ENCODE measurements at regions not wholly inside any gene's neighbourhood (a gene's known extent, or its start where the extent isn't known, plus 50 kb on each side); places are given as distances from the start of the nearest gene placed in this dataset.
A peak's percentile ranks its signal among the peaks of the same experiment; 100 is the strongest.

DNA sequence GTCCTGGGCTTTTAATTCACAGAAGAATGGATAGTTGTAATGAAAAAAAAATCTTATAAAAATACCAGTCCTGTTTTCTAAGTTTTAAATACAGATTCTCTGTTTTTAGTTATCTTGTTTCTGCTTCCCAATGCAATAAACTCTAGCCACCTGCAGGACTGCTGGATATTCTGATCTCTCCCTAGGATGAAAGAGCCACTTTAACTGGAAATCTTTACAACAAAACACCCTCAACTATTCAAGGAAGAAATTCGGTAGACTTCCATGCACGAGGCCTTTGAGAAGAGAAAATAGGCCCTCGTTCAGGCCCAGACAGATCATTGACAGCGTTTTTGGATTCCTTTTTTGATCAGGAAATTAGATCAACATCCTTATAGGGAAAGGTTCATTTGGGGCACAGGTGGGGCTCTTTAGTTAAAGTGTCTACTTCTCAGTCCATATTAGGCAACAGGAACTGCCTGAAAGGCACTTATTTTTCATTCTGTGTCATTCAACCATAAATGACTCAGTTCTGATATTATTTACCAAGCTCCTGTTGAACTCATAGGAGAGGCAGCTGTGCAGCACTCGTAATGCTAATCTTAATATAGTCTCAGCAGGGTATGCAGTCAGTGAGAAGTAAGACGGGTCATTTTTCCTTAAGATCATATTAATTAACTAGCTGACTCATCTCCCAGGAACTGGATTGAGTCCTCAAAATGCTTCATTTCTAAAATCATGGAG lies 71.1 kb upstream of the ERRFI1 start:
- Mint-ChIP-seq H3K36me3 (ENCODE audit: low read depth) (peaks cover 3% of the 10 kb centered on the region), H3K4me3 (no peak overlapping the region), H3K9me3 (no peaks in the 10 kb centered on the region), H3K27ac (peak overlapping the region; percentile 37), H3K4me1 (peaks cover 21% of the 10 kb centered on the region), H3K27me3 (peaks cover 4% of the 10 kb centered on the region)
- CTCF ChIA-PET = interaction anchor here (1.0 kb wide), 1 partner anchor 9 kb away, joined by 3 read pairs; no protein-coding TSS in a partner anchor
- no peak for DNase-seq
- POLR2A ChIA-PET = no interaction called here

DNA sequence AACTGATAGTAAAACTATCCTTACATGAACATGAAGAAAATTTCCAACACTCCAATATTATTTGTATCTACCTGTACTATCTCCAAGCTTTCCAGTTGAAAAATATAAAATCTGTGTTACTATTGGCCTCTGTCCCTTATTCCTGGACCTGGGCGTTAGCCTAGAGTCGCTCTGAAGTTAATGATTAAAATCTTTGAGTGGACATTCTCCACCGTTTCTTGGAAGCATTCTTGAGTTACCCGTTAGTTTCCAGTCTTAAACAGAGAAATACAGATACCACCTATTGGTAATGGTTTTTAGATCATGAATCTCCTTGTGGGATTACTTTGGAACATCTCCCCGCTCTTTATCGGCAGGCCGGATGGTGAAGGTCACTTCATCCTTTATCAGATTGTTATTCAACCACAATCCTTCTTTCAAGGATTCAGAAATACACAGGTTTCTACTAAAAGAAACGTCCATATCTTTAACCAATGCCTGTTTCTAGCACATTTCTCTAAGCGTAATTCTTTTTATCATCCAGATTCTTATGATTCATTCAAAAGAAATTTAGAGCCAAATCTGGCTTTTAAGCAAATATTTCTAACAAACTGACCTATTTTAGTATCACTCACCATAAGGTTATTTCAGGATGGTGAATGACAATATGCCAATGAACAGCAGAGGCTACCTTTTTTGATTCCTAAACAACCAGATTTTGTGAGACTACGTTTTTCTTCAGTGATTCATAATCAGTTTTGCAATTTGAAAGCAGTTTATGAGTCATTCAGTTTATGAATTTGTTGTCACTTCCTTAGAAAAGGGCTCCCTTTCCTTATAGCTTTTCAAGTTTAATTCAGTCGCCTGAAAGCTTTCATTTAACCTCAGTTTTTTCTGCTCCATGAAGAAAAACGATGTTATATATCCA lies 70.2 kb upstream of the ERRFI1 start:
- ChIA-PET CTCF (no interaction called here), POLR2A (no interaction called here)
- Mint-ChIP-seq H3K36me3 (ENCODE audit: low read depth) (peaks cover 3% of the 10 kb centered on the region), H3K9me3 (no peaks in the 10 kb centered on the region), H3K27ac (peak overlapping the region; percentile 10), H3K4me1 (peaks cover 21% of the 10 kb centered on the region), H3K4me3 (no peak overlapping the region), H3K27me3 (peaks cover 1% of the 10 kb centered on the region)
- no peak for DNase-seq

DNA sequence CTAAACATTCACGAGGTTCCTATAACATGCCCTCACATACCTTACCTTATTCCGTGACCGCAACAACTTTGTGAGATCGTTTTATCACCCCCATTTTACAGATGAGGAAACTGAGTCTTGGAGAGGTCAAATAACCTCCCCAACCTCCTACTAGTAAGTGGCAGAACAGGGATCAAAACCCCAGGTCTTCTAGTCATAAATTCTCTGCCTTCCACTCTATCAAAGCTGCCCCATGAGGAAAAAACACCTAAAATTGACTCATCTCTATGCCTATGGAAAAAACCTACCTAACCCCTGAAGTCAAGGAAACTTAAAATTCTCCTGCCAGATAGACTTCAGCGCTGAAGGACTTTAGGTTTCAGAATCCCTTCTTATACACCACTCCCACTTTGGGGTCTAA lies 69.5 kb upstream of the ERRFI1 start:
- Mint-ChIP-seq H3K4me3 (no peak overlapping the region), H3K27ac (no peak overlapping the region)

DNA sequence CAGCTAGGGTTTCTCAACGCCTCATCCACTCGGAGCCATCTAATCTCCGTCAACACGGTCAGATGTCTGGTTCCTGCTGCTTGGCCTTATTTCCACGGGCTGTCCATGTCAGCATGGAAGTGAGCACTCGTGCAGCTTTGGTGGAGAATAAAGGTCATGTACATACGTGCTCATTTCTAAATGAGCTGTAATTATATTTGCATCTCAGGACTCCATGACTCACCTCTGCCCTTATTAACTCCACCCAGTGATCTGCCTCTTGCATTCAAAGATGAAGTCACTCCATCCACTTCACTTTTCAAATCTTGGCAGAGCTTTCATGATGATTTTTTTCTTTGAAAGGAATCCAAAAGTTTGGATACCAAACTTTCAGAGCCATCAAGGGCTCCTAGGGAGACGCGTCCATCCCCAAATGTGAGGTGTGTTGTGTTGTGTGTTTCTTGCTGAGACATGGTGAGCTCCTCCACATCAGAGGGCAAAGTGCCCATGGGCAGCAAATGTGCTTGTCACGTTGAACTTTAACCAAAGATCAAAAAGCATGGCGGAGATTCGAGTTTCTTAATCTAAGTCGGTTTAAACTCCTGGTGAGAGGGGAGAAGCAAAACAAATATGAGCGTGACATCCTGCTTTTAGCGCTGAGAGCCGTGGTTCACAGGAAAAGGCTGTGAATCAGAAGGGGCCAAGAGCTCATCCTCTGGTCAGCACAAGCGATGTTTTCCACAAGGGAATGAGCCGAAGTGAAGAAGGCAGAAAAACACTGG lies 68.6 kb upstream of the ERRFI1 start:
- H3K4me3 Mint-ChIP-seq = no peak overlapping the region
- H3K9me3 Mint-ChIP-seq = no peaks in the 10 kb centered on the region
- no peaks in the 10 kb centered on the region for H3K27me3 Mint-ChIP-seq
- peaks cover 30% of the 10 kb centered on the region for H3K4me1 Mint-ChIP-seq
- no peak for DNase-seq
- peaks cover 3% of the 10 kb centered on the region for H3K36me3 Mint-ChIP-seq (ENCODE audit: low read depth)
- POLR2A ChIA-PET = no interaction called here
- H3K27ac Mint-ChIP-seq = no peak overlapping the region
- CTCF ChIA-PET = interaction anchor here (1.4 kb wide), 1 partner anchor 19 kb away, joined by 5 read pairs; no protein-coding TSS in a partner anchor

More for the DNA sequence above, 69.5 kb upstream of the ERRFI1 start:
- DNase-seq = no peak
- Mint-ChIP-seq H3K4me1 (peaks cover 23% of the 10 kb centered on the region), H3K9me3 (no peaks in the 10 kb centered on the region), H3K27me3 (no peaks in the 10 kb centered on the region), H3K36me3 (ENCODE audit: low read depth) (peaks cover 3% of the 10 kb centered on the region)
- POLR2A ChIA-PET = no interaction called here
- CTCF ChIA-PET = interaction anchor here (1.4 kb wide), 1 partner anchor 20 kb away, joined by 5 read pairs; no protein-coding TSS in a partner anchor

DNA sequence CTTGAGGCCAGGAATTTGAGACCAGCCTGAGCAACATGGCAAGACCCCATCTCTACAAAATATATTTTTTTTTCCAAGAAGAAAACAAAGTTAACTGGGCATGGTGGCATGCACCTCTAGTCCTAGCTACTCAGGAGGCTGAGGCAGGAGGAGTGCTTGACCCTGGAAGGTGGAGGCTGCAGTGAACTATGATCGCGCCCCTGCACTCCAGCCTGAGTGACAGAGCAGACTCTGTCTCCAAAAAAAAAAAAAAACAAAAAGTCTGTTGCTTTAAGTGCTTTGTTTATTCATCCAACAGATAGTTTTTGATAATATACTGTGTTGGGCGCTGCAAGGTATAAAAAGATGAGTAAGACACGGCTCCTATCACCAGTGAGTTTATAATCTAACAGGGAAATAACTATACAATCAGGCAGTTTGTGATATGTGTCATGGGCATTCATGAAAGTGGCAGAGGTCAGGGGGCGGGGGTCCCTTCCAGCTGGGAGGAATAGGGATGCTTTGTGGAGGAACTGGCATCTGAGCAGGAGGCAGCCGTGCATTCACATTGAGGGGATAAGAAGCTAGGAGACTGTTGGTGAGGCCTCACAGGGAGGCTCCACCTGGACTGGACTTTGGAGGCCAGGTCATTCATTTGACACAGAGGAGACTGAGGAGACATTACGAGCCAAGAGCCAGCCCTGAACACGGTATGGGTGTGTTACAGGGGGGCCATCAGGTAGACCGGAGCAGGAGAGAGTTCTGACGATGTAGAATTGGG lies 67.3 kb upstream of the ERRFI1 start:
- no peak for DNase-seq
- Mint-ChIP-seq H3K9me3 (no peaks in the 10 kb centered on the region), H3K4me1 (peaks cover 34% of the 10 kb centered on the region), H3K36me3 (ENCODE audit: low read depth) (peaks cover 3% of the 10 kb centered on the region), H3K27me3 (no peaks in the 10 kb centered on the region), H3K4me3 (no peak overlapping the region), H3K27ac (no peak overlapping the region)
- POLR2A ChIA-PET = no interaction called here
- CTCF ChIA-PET = interaction anchor here (0.7 to 1.1 kb wide), 2 partner anchors 133 to 315 kb away, joined by 4 read pairs; no protein-coding TSS in a partner anchor

DNA sequence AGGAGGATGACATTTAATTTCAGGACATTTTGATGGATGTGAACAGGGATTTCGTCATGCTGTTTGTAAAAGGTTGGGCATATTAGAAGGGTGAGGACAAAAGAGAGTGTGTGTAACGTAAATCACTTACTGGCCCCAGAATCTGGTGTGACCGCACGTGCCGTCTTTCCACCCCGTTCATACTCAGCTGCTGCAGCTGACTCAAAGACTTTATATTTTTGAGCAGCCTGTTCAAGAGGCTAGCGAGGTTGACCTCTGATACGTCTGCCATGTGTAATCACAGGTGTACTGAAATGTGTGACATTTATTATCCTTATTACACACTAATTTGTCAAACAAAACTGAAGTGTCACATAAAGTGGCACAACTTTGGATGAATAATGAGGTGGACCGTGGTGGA lies 66.5 kb upstream of the ERRFI1 start:
- Mint-ChIP-seq H3K4me1 (peaks cover 30% of the 10 kb centered on the region), H3K36me3 (ENCODE audit: low read depth) (peaks cover 3% of the 10 kb centered on the region), H3K27me3 (no peaks in the 10 kb centered on the region), H3K4me3 (no peak overlapping the region), H3K9me3 (no peaks in the 10 kb centered on the region), H3K27ac (no peak overlapping the region)
- ChIA-PET CTCF (interaction anchor here (0.7 to 1.1 kb wide), 2 partner anchors 134 to 315 kb away, joined by 4 read pairs; no protein-coding TSS in a partner anchor), POLR2A (no interaction called here)
- DNase-seq = no peak

DNA sequence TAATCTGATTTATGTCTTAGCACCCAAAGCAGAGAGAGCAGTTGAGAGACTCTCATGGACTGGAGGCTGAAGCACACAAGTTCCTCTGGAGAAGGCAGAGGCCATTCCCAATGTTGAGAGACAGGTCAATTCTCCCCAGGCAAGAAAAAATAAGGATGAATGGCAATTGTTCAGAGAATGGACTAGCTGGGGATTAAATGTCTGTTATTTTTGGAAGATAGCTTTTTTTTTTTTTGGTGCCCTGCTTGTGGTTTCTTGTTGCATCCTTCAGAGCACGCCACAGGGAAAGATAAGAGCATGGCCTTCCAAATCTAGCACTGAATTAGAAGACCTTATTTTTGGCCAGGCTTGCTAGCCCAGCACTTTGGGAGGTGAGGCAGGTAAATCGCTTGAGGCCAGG lies 65.6 kb upstream of the ERRFI1 start:
- Mint-ChIP-seq H3K4me3 (no peak overlapping the region), H3K27me3 (peaks cover 4% of the 10 kb centered on the region), H3K36me3 (ENCODE audit: low read depth) (peaks cover 3% of the 10 kb centered on the region), H3K4me1 (peaks cover 20% of the 10 kb centered on the region), H3K9me3 (no peaks in the 10 kb centered on the region), H3K27ac (no peak overlapping the region)
- DNase-seq = no peak
- ChIA-PET CTCF (interaction anchor here (0.5 kb wide), 1 partner anchor 60 kb away, joined by 3 read pairs; no protein-coding TSS in a partner anchor), POLR2A (no interaction called here)

DNA sequence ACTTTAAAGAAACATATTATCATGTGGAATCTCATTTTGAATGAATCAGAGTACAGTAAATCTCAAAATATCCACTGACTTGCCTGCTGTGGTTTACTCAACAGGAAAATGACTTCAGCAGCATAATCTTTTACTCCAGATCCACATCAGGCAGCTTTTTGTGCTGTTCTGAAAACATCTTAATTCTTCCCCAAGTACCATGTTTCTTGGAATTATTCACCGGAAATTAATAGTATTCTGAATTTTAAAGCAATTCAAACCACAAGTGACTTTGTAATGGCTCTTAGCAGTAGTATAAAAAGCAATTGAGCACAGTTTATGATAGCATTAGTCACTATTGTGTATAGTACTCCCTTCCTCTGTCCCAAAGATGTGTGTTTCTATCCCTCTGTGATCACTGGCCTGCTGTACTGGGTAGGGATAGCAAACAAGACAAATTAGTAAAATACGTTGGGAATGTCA lies 64.2 kb upstream of the ERRFI1 start:
- CTCF ChIA-PET = no interaction called here
- H3K27ac Mint-ChIP-seq = no peak overlapping the region
- no peak overlapping the region for H3K4me3 Mint-ChIP-seq
- peaks cover 3% of the 10 kb centered on the region for H3K36me3 Mint-ChIP-seq (ENCODE audit: low read depth)
- no peak for DNase-seq
- H3K9me3 Mint-ChIP-seq = no peaks in the 10 kb centered on the region
- H3K27me3 Mint-ChIP-seq = peaks cover 9% of the 10 kb centered on the region
- POLR2A ChIA-PET = no interaction called here
- peaks cover 13% of the 10 kb centered on the region for H3K4me1 Mint-ChIP-seq

DNA sequence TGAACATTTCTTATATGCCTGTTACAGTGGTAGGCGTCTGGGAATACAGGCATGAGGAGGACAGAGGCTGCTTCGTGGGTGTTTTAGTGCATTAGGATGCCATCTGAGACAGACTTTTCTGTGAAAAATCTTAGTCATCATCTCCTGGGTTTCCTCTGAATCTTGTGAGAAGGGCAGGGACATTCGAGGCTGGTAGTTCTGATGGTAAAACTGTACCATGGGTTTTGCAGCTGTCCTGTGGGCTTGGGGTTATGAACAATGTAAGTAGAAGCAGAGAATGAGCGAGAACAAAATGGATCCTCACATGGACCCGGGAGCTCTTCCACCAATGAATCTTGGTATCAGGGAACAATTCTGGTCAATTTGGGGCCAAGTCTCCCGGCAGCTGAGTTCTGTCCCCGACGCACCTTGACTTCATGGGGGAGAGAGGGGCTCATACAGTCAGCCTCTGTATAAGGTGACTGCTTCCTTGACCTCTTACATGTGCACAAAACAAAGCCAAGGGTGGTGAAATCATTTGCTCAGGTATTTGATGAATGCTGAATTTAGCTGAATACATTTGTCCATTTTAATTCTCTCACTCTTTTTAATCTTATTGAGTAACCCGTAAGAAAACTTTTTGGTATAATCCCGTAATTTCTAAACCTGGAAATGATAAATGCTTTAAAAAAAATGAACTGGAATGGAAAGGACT lies 63.6 kb upstream of the ERRFI1 start:
- ChIA-PET POLR2A (no interaction called here), CTCF (interaction anchor here (0.8 kb wide), 1 partner anchor 187 kb away, joined by 3 read pairs; no protein-coding TSS in a partner anchor)
- Mint-ChIP-seq H3K9me3 (no peaks in the 10 kb centered on the region), H3K27ac (no peak overlapping the region), H3K4me3 (no peak overlapping the region), H3K36me3 (ENCODE audit: low read depth) (peaks cover 3% of the 10 kb centered on the region), H3K4me1 (peaks cover 13% of the 10 kb centered on the region), H3K27me3 (peaks cover 9% of the 10 kb centered on the region)
- DNase-seq = no peak

DNA sequence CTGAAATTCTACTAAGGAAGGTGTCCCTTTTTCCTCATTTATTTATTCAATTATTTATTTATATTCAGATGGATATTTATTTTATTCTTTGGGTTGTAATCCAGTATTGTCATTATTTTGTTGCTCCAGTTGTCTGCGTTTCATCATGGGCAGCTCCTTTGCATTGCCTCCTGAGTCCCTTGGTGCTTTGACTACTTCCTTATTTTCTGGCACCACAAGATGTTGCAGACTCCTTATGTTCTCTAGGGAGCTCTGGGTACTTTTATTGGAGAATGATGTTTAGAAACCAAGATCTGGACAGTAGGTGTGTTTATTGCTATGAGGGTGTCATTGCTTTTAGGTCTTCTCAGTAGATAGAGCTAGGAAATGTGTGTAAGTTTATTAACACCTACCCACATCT lies 59.9 kb upstream of the ERRFI1 start:
- CTCF ChIA-PET = interaction anchor here (0.6 kb wide), 1 partner anchor 216 kb away, joined by 3 read pairs; no protein-coding TSS in a partner anchor
- POLR2A ChIA-PET = no interaction called here
- no peaks in the 10 kb centered on the region for H3K9me3 Mint-ChIP-seq
- H3K27me3 Mint-ChIP-seq = peaks cover 17% of the 10 kb centered on the region
- peaks cover 12% of the 10 kb centered on the region for H3K4me1 Mint-ChIP-seq
- no peak for DNase-seq
- no peak overlapping the region for H3K27ac Mint-ChIP-seq
- no peak overlapping the region for H3K4me3 Mint-ChIP-seq
- H3K36me3 Mint-ChIP-seq (ENCODE audit: low read depth) = no peaks in the 10 kb centered on the region

DNA sequence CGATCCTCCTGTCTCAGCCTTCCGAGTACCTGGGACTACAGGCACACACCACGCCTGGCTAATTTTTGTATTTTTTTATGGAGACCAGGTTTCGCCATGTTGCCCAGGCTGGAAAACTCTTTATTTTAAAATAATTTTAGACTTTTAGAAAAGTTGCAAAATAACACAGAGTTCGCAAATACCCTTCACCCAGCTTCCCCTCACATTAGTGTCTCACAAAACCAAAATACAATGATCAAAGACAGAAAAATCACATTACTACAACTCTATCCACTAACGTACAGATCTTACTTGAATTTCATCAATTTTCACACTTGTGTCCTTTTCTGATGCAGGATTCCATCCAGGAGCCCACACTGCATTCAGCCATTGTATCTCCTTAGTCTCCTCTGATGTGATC lies 58.8 kb upstream of the ERRFI1 start:
- no peak for DNase-seq
- H3K4me1 Mint-ChIP-seq = peaks cover 6% of the 10 kb centered on the region
- H3K27me3 Mint-ChIP-seq = peaks cover 20% of the 10 kb centered on the region
- ChIA-PET CTCF (no interaction called here), POLR2A (no interaction called here)
- H3K4me3 Mint-ChIP-seq = no peak overlapping the region
- no peak overlapping the region for H3K27ac Mint-ChIP-seq
- no peaks in the 10 kb centered on the region for H3K36me3 Mint-ChIP-seq (ENCODE audit: low read depth)
- no peaks in the 10 kb centered on the region for H3K9me3 Mint-ChIP-seq

All from activated CD4-positive, alpha-beta T cell treated with anti-CD3 and anti-CD28 coated beads, Interleukin-2, amount 10 ng/mL, durations not matched to agents 7 days and 5 days (primary cell).